HepG2 (cell line): ENCODE measurements at regions not wholly inside any gene's neighbourhood (a gene's known extent, or its start where the extent isn't known, plus 50 kb on each side); places are given as distances from the start of the nearest gene placed in this dataset.

Source experiments
- ELF4 ChIP-seq: sonication (generic); formaldehyde crosslinking; IDR thresholded peaks from 2 replicates; pipeline ENCODE4 v1.5.0; 2020; ENCODE audit warnings: missing genetic modification reagents, mild to moderate bottlenecking, moderate library complexity, borderline replicate concordance
- EP300 ChIP-seq, 3 experiments: sonication (generic) in 1 of 3; formaldehyde crosslinking in 1 of 3; IDR thresholded peaks; 2 replicates each; pipeline versions ENCODE4 v1.5.1 to v1.6.1; 2011 to 2020; ENCODE audit warnings: low read depth in 2 of 3, low read length in 2 of 3, borderline replicate concordance in 1 of 3, improper control_type of control experiment in 1 of 3, mild to moderate bottlenecking in 1 of 3, missing genetic modification reagents in 1 of 3, moderate library complexity in 1 of 3
- FOSL1 ChIP-seq: sonication (generic); formaldehyde crosslinking; IDR thresholded peaks from 2 replicates; pipeline ENCODE4 v1.9.0; 2021; ENCODE audit warnings: missing genetic modification reagents, borderline replicate concordance
- POLR2A ChIP-seq, 2 experiments: IDR thresholded peaks; 2 replicates each; pipeline ENCODE4 v1.6.1; 2011; ENCODE audit warnings: low read depth in 2 of 2, low read length in 2 of 2, mild to moderate bottlenecking in 1 of 2, moderate library complexity in 1 of 2; ENCODE audit not compliant: insufficient read depth in 1 of 2
- SUZ12 ChIP-seq: fragments of 150-350 bp; IDR thresholded peaks from 2 replicates; pipeline ENCODE4 v1.6.1; 2014; ENCODE audit warnings: low read depth, low read length
- TBL1XR1 ChIP-seq: fragments of 150-350 bp; IDR thresholded peaks from 2 replicates; pipeline ENCODE4 v1.6.1; 2014; ENCODE audit warnings: borderline replicate concordance, low read length; ENCODE audit not compliant: partially characterized antibody
- TOPORS ChIP-seq: sonication (generic); formaldehyde crosslinking; IDR thresholded peaks from 2 replicates; pipeline ENCODE4 v1.8.0; 2023; ENCODE audit warnings: mild to moderate bottlenecking, missing genetic modification reagents
- TF ChIP-seq, protein P1 (sequence below): sonication (generic); formaldehyde crosslinking; IDR thresholded peaks from 2 replicates; pipeline ENCODE4 v1.5.0; 2020; ENCODE audit warnings: mild to moderate bottlenecking, missing genetic modification reagents, moderate library complexity
- TF ChIP-seq, protein P2 (sequence below): sonication (generic); formaldehyde crosslinking; IDR thresholded peaks from 2 replicates; pipeline ENCODE4 v1.8.0; 2022; ENCODE audit warnings: low read depth, missing genetic modification reagents
- TF ChIP-seq, protein P3 (sequence below): sonication (generic); formaldehyde crosslinking; IDR thresholded peaks from 2 replicates; pipeline ENCODE4 v1.5.0; 2020; ENCODE audit warnings: missing genetic modification reagents, mild to moderate bottlenecking, borderline replicate concordance
- TF ChIP-seq, protein P4 (sequence below): sonication (generic); formaldehyde crosslinking; IDR thresholded peaks from 2 replicates; pipeline ENCODE4 v1.8.0; 2022; ENCODE audit warnings: missing genetic modification reagents, mild to moderate bottlenecking, inconsistent platforms, borderline replicate concordance

DNA sequence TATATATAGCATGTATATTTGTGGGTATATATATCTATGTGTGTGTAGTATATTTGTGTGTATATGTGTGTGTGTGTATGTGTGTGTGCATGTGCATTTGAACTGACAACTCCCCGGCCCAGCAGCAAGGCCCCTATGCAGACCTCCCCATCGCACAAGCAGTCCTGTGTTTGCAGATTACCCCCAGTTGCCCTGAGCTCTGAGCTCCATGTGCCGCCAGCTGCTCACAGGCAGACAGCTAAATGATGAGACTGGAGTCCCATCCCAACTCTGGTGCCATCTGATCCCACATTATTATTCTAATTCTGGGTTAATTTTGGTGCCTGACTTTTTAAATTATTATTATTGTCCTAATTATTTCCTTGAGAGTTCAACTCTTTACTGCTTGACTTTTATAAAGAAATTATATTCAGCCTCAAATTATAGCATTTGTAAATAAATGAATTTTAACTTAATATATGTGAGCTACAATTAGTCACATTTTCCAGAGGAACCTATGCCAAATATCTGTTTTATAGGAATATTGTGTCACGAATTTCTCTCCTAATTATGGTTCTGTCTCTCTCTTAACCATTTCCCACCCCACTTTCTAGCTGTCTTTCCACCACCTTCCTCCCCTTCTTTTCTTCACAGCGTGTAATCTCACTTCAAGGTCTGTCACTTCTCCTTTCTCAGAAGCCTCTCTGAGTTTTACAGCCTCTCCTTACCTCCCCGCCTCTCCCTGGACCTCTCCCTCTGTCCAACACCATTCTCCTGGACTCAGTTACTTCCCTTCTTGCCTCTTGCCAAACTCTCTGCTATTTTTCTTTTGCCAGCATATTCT lies 90.6 kb upstream of the SYNDIG1 start:
- TF ChIP-seq, protein P1, sequence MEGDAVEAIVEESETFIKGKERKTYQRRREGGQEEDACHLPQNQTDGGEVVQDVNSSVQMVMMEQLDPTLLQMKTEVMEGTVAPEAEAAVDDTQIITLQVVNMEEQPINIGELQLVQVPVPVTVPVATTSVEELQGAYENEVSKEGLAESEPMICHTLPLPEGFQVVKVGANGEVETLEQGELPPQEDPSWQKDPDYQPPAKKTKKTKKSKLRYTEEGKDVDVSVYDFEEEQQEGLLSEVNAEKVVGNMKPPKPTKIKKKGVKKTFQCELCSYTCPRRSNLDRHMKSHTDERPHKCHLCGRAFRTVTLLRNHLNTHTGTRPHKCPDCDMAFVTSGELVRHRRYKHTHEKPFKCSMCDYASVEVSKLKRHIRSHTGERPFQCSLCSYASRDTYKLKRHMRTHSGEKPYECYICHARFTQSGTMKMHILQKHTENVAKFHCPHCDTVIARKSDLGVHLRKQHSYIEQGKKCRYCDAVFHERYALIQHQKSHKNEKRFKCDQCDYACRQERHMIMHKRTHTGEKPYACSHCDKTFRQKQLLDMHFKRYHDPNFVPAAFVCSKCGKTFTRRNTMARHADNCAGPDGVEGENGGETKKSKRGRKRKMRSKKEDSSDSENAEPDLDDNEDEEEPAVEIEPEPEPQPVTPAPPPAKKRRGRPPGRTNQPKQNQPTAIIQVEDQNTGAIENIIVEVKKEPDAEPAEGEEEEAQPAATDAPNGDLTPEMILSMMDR, result no peak
- TF ChIP-seq, protein P2, sequence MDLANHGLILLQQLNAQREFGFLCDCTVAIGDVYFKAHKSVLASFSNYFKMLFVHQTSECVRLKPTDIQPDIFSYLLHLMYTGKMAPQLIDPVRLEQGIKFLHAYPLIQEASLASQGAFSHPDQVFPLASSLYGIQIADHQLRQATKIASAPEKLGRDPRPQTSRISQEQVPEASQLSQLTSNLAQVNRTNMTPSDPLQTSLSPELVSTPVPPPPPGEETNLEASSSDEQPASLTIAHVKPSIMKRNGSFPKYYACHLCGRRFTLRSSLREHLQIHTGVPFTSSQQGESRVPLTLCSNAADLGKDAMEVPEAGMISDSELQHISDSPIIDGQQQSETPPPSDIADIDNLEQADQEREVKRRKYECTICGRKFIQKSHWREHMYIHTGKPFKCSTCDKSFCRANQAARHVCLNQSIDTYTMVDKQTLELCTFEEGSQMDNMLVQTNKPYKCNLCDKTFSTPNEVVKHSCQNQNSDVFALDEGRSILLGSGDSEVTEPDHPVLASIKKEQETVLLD (CRISPR knock-in tag), result no peak
- TF ChIP-seq FOSL1 (CRISPR knock-in tag), result no peak
- no peak for TF ChIP-seq TBL1XR1
- TF ChIP-seq ELF4 (CRISPR knock-in tag), result no peak
- TF ChIP-seq, protein P3, sequence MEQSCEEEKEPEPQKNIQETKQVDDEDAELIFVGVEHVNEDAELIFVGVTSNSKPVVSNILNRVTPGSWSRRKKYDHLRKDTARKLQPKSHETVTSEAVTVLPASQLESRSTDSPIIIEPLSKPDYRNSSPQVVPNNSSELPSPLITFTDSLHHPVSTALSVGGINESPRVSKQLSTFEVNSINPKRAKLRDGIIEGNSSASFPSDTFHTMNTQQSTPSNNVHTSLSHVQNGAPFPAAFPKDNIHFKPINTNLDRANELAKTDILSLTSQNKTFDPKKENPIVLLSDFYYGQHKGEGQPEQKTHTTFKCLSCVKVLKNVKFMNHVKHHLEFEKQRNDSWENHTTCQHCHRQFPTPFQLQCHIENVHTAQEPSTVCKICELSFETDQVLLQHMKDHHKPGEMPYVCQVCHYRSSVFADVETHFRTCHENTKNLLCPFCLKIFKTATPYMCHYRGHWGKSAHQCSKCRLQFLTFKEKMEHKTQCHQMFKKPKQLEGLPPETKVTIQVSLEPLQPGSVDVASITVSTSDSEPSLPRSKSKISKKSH, result no peak
- TF ChIP-seq SUZ12, result no peak
- TF ChIP-seq EP300 (IDR thresholded peaks at IDR 0.05; ENCODE audit: low read depth in 2 of 2, low read length in 2 of 2), result no peak
- no peak for TF ChIP-seq EP300 (CRISPR knock-in tag; IDR thresholded peaks at IDR 0.05; ENCODE audit: borderline replicate concordance)
- TF ChIP-seq TOPORS, result no peak
- TF ChIP-seq POLR2A (IDR thresholded peaks at IDR 0.05; ENCODE audit: insufficient read depth in 1 of 2, low read depth in 2 of 2, low read length in 2 of 2), result no peak
- TF ChIP-seq, protein P4, sequence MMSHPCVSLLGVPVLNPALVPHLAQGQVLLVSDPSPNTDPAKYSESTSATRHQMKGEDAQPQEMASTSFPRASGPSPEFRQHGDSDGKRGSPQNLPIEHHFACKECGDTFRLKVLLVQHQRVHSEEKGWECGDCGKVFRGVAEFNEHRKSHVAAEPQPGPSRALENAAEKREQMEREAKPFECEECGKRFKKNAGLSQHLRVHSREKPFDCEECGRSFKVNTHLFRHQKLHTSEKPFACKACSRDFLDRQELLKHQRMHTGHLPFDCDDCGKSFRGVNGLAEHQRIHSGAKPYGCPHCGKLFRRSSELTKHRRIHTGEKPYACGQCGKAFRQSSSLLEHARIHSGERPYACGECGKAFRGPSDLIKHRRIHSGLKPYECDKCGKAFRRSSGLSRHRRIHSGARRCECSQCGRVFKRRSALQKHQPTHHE, result no peak
